ENCODE measurements at regions not wholly inside any gene's neighbourhood (a gene's known extent, or its start where the extent isn't known, plus 50 kb on each side); places are given as distances from the start of the nearest gene placed in this dataset.

DNA sequence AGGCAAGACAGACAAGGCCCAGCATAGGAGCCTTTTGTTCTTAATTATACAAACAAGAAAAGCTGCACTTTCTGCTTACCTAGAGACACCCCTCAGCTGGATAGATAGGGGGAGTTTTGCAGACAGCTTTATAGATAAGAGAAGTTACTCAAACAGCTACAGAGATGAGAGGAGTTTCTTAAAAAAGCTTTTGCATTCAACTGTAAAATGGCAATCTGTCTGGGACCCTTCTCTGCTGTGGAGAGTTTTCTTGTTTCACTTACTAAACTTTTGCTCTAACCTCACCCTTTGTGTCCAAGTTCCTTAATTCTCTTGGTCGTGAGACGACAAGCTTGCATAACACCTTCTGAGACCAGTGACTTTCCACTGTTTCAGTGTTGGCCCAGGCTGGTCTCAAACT is 103.8 kb upstream of the CHORDC1 start:
- Histone ChIP-seq H3K27me3 (ENCODE audit: control insufficient read depth in 5 of 5, insufficient read depth in 4 of 5, low read length in 5 of 5) (no peaks in the 10 kb centered on the region), H3K9ac (ENCODE audit: low read length in 5 of 5) (no peak overlapping the region)

DNA sequence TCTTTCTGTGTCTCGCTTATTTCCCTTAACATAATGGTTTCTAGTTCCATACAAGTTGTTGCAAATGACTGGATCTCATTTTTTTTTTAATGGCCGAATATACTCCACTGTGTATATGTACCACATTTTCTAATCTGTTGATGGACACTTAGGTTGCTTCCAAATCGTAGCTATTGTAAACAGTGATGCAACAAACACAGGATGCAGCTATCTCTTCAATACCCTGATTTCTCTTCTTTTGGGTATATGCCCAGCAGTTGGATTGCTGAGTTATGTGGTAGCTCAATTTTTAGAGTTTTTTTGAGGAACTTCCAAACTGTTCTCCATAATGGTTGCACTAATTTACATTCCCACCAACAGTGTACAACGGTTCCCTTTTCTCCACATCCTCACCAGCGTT is 100.4 kb upstream of the CHORDC1 start:
- no peak overlapping the region for H3K4me3 ChIP-seq (ENCODE audit: low read depth in 1 of 5, low read length in 5 of 5)
- no peak overlapping the region for H3K9ac ChIP-seq (ENCODE audit: low read length in 5 of 5)
- no peak overlapping the region for H3K27ac ChIP-seq (ENCODE audit: low read depth, low read length)
- no peaks in the 10 kb centered on the region for H3K27me3 ChIP-seq (ENCODE audit: control insufficient read depth in 5 of 5, insufficient read depth in 4 of 5, low read length in 5 of 5)
- H3K36me3 ChIP-seq (ENCODE audit: control insufficient read depth in 5 of 5, insufficient read depth in 5 of 5, low read length in 5 of 5) = no peaks in the 10 kb centered on the region
- H3K9me3 ChIP-seq (ENCODE audit: control insufficient read depth in 5 of 5, low read length in 5 of 5) = no peaks in the 10 kb centered on the region
- no peaks in the 10 kb centered on the region for H3K4me1 ChIP-seq (ENCODE audit: control insufficient read depth in 5 of 5, insufficient read depth in 5 of 5, low read length in 5 of 5)

More for the DNA sequence above, 103.8 kb upstream of the CHORDC1 start:
- H3K4me1 ChIP-seq (ENCODE audit: control insufficient read depth in 5 of 5, insufficient read depth in 5 of 5, low read length in 5 of 5) = no peaks in the 10 kb centered on the region
- H3K36me3 ChIP-seq (ENCODE audit: control insufficient read depth in 5 of 5, insufficient read depth in 5 of 5, low read length in 5 of 5) = no peaks in the 10 kb centered on the region
- no peak overlapping the region for H3K27ac ChIP-seq (ENCODE audit: low read depth, low read length)
- H3K9me3 ChIP-seq (ENCODE audit: control insufficient read depth in 5 of 5, low read length in 5 of 5) = no peaks in the 10 kb centered on the region
- no peak overlapping the region for H3K4me3 ChIP-seq (ENCODE audit: low read depth in 1 of 5, low read length in 5 of 5)

DNA sequence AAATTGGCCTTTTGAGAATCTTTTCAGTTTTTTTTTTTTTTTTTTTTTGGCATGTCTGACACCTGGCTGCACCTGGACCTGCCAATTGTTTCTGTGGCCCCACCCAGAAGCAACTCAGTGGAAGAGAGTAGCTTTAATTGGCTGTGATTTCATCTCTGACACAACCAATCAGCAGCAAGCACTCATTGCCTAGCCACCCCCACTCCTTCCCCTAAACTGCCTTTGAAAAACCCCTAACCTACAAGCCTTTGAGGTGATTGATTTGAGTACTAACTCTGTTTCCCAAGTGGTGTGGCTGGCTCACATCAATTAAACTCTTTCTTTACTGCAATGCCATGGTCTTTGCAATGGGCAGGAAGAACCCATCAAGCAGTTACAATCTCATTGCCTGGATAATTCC is 98.2 kb upstream of the CHORDC1 start:
- Histone ChIP-seq H3K9me3 (ENCODE audit: control insufficient read depth in 5 of 5, low read length in 5 of 5) (no peaks in the 10 kb centered on the region), H3K27me3 (ENCODE audit: control insufficient read depth in 5 of 5, insufficient read depth in 4 of 5, low read length in 5 of 5) (no peaks in the 10 kb centered on the region), H3K36me3 (ENCODE audit: control insufficient read depth in 5 of 5, insufficient read depth in 5 of 5, low read length in 5 of 5) (no peaks in the 10 kb centered on the region), H3K4me3 (ENCODE audit: low read depth in 1 of 5, low read length in 5 of 5) (no peak overlapping the region), H3K9ac (ENCODE audit: low read length in 5 of 5) (no peak overlapping the region), H3K4me1 (ENCODE audit: control insufficient read depth in 5 of 5, insufficient read depth in 5 of 5, low read length in 5 of 5) (no peaks in the 10 kb centered on the region), H3K27ac (ENCODE audit: low read depth, low read length) (no peak overlapping the region)

DNA sequence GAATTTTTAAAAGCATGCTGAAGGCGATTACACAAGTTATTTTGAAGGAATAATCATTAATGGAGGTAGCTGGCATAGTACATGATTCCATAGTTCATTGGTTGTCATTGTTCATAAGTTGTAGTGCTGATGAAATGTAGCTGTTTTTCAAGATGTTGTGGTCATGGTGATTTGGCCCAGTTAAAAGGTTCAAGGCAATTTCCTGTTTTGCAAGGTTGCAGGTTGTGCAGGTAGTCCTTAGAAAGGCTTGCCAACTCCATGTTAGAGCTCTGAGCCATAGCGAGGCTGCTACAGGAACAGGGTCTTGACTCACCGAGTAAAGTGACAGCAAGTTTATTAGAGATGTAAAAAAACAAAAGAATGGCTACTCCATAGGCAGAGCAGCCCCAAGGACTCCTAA is 95.8 kb upstream of the CHORDC1 start:
- Histone ChIP-seq H3K4me3 (ENCODE audit: low read depth in 1 of 5, low read length in 5 of 5) (no peak overlapping the region), H3K9me3 (ENCODE audit: control insufficient read depth in 5 of 5, low read length in 5 of 5) (no peaks in the 10 kb centered on the region), H3K9ac (ENCODE audit: low read length in 5 of 5) (no peak overlapping the region), H3K4me1 (ENCODE audit: control insufficient read depth in 5 of 5, insufficient read depth in 5 of 5, low read length in 5 of 5) (no peaks in the 10 kb centered on the region), H3K36me3 (ENCODE audit: control insufficient read depth in 5 of 5, insufficient read depth in 5 of 5, low read length in 5 of 5) (no peaks in the 10 kb centered on the region), H3K27me3 (ENCODE audit: control insufficient read depth in 5 of 5, insufficient read depth in 4 of 5, low read length in 5 of 5) (no peaks in the 10 kb centered on the region), H3K27ac (ENCODE audit: low read depth, low read length) (no peak overlapping the region)

DNA sequence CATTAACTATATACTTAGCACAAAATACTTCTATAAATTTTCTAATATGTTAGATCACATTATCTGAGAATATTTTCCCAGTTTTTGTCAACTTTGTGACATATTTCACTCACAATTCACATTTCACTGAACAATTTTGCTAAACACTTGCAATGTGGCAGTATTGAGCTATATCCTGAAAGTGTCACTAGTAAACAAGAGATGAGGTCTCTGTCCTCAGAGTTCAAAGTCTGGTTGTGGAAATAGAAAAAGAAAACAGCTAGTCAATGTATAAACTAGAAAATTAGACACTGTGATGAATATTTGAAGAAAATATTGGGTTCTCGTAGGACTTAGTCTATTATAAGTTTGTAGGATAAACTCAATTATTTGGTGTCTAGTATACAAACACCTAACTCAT is 87.4 kb upstream of the CHORDC1 start:
- Histone ChIP-seq H3K4me3 (ENCODE audit: low read depth in 1 of 5, low read length in 5 of 5) (no peak overlapping the region), H3K27ac (ENCODE audit: low read depth, low read length) (no peak overlapping the region), H3K9me3 (ENCODE audit: control insufficient read depth in 5 of 5, low read length in 5 of 5) (no peaks in the 10 kb centered on the region), H3K27me3 (ENCODE audit: control insufficient read depth in 5 of 5, insufficient read depth in 4 of 5, low read length in 5 of 5) (no peaks in the 10 kb centered on the region), H3K36me3 (ENCODE audit: control insufficient read depth in 5 of 5, insufficient read depth in 5 of 5, low read length in 5 of 5) (no peaks in the 10 kb centered on the region), H3K4me1 (ENCODE audit: control insufficient read depth in 5 of 5, insufficient read depth in 5 of 5, low read length in 5 of 5) (no peaks in the 10 kb centered on the region), H3K9ac (ENCODE audit: low read length in 5 of 5) (no peak overlapping the region)

DNA sequence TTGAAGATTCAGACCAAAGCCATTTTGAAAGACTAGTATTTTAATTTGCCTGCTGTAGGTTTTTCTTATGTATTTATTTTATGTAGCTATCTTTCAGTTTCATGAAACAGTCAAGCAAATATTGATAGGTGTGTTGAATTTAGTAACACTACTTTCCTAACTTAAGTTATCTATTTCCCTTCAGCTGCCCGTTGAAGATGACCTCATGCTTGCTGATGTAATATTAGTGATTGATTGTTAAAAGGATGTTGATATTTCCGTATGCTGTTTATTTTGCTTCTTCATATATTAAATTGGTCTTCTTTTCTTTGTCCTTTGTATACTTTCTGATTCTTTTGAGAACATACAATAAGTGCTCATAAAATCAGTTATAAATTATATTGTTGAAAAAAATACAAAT is 86.8 kb upstream of the CHORDC1 start:
- no peak overlapping the region for H3K27ac ChIP-seq (ENCODE audit: low read depth, low read length)
- H3K4me1 ChIP-seq (ENCODE audit: control insufficient read depth in 5 of 5, insufficient read depth in 5 of 5, low read length in 5 of 5) = no peaks in the 10 kb centered on the region
- H3K36me3 ChIP-seq (ENCODE audit: control insufficient read depth in 5 of 5, insufficient read depth in 5 of 5, low read length in 5 of 5) = no peaks in the 10 kb centered on the region
- H3K9me3 ChIP-seq (ENCODE audit: control insufficient read depth in 5 of 5, low read length in 5 of 5) = no peaks in the 10 kb centered on the region
- no peak overlapping the region for H3K9ac ChIP-seq (ENCODE audit: low read length in 5 of 5)
- no peak overlapping the region for H3K4me3 ChIP-seq (ENCODE audit: low read depth in 1 of 5, low read length in 5 of 5)
- H3K27me3 ChIP-seq (ENCODE audit: control insufficient read depth in 5 of 5, insufficient read depth in 4 of 5, low read length in 5 of 5) = no peaks in the 10 kb centered on the region

DNA sequence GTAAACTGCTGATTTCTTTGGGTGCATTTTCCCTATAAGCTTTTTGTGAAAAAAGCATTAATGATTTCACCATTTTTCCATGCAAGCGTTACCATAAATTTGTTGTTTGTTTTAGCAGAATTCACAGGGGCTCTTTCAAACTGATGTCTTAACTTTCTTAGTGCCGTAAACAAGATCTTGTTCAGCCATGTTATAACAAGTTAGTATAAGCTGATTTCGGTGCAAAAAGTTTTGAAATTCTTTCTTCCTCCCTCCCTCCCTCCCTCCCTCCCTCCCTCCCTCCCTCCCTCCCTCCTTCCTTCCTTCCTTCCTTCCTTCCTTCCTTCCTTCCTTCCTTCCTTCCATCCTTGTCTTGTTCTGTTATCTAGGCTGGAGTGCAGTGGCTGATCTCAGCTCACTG is 71.7 kb upstream of the CHORDC1 start:
- H3K4me1 ChIP-seq (ENCODE audit: control insufficient read depth in 5 of 5, insufficient read depth in 5 of 5, low read length in 5 of 5) = no peaks in the 10 kb centered on the region
- no peaks in the 10 kb centered on the region for H3K9me3 ChIP-seq (ENCODE audit: control insufficient read depth in 5 of 5, low read length in 5 of 5)
- no peak overlapping the region for H3K27ac ChIP-seq (ENCODE audit: low read depth, low read length)
- H3K4me3 ChIP-seq (ENCODE audit: low read depth in 1 of 5, low read length in 5 of 5) = no peak overlapping the region
- H3K27me3 ChIP-seq (ENCODE audit: control insufficient read depth in 5 of 5, insufficient read depth in 4 of 5, low read length in 5 of 5) = no peaks in the 10 kb centered on the region
- no peak overlapping the region for H3K9ac ChIP-seq (ENCODE audit: low read length in 5 of 5)
- H3K36me3 ChIP-seq (ENCODE audit: control insufficient read depth in 5 of 5, insufficient read depth in 5 of 5, low read length in 5 of 5) = no peaks in the 10 kb centered on the region

DNA sequence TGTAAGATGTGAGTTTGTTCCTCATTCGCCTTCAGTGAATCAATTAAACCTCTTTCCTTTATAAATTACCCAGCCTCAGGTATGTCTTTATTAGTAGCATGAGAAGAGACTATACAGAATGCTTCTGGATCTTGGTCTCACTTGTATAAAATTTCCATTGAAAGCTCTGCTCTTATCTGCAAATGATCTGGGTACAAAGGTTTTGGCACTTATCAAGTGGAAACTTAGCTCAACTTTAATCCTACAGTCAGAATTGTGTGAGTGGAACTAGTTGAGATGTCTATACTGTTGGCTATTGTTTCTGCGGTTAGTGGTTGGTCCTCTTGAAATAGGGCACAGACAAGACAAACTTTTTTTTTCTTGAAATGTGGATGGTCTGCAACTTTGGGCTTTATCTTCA is 71.2 kb upstream of the CHORDC1 start:
- no peak overlapping the region for H3K4me3 ChIP-seq (ENCODE audit: low read depth in 1 of 5, low read length in 5 of 5)
- H3K9ac ChIP-seq (ENCODE audit: low read length in 5 of 5) = no peak overlapping the region
- H3K9me3 ChIP-seq (ENCODE audit: control insufficient read depth in 5 of 5, low read length in 5 of 5) = no peaks in the 10 kb centered on the region
- no peaks in the 10 kb centered on the region for H3K4me1 ChIP-seq (ENCODE audit: control insufficient read depth in 5 of 5, insufficient read depth in 5 of 5, low read length in 5 of 5)
- no peaks in the 10 kb centered on the region for H3K36me3 ChIP-seq (ENCODE audit: control insufficient read depth in 5 of 5, insufficient read depth in 5 of 5, low read length in 5 of 5)
- H3K27ac ChIP-seq (ENCODE audit: low read depth, low read length) = no peak overlapping the region
- H3K27me3 ChIP-seq (ENCODE audit: control insufficient read depth in 5 of 5, insufficient read depth in 4 of 5, low read length in 5 of 5) = no peaks in the 10 kb centered on the region

DNA sequence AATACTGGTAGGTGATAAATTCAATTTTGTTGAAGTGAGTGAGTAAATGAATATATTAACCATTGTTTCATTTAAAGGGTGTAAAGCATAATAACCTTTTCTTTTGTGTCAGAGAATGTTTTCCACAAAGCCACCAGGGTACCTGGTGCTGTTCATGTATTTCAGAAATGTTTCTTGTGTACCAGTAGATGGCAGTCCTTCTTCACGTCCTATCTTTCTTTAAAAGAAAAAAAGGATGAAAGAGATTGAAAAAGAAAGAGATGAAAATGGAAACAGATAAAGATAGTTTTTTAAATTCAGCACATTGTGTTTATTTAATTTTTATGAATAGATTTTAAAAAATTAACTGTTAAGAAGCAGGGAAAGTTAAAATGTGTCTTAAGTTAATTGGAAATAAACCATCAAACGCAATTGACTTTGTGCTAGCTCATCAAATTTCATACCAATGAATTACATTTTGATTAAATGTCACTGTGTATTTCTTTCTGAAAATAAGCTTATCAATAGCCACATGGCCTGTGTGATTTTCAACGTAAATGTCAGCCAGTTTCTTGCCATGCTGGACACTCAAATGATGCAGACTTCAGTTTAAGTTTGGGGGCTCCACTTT is 65.5 kb upstream of the CHORDC1 start:
- Histone ChIP-seq H3K9ac (ENCODE audit: low read length in 5 of 5) (no peak overlapping the region), H3K9me3 (ENCODE audit: control insufficient read depth in 5 of 5, low read length in 5 of 5) (no peaks in the 10 kb centered on the region), H3K27ac (ENCODE audit: low read depth, low read length) (no peak overlapping the region), H3K4me3 (ENCODE audit: low read depth in 1 of 5, low read length in 5 of 5) (no peak overlapping the region), H3K4me1 (ENCODE audit: control insufficient read depth in 5 of 5, insufficient read depth in 5 of 5, low read length in 5 of 5) (no peaks in the 10 kb centered on the region), H3K36me3 (ENCODE audit: control insufficient read depth in 5 of 5, insufficient read depth in 5 of 5, low read length in 5 of 5) (no peaks in the 10 kb centered on the region), H3K27me3 (ENCODE audit: control insufficient read depth in 5 of 5, insufficient read depth in 4 of 5, low read length in 5 of 5) (no peaks in the 10 kb centered on the region)

DNA sequence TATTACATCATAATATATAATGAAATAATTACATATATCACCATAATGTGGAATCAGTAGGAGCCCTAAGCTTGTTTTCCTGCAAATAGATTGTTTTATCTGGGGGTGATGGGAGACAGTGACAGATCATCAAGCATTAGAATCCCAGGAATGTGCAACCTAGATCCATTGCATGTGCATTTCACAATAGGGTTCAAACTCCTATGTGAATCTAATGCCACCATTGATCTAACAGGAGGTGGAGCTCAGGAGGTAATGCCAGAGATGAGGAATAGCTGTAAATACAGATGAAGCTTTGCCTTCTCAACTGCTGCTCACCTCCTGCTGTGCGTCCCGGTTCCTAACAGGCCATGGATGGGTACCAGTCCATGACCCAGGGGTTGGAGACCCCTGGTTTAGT is 63.8 kb upstream of the CHORDC1 start:
- Histone ChIP-seq H3K27ac (ENCODE audit: low read depth, low read length) (no peak overlapping the region), H3K27me3 (ENCODE audit: control insufficient read depth in 5 of 5, insufficient read depth in 4 of 5, low read length in 5 of 5) (no peaks in the 10 kb centered on the region), H3K9me3 (ENCODE audit: control insufficient read depth in 5 of 5, low read length in 5 of 5) (no peaks in the 10 kb centered on the region), H3K9ac (ENCODE audit: low read length in 5 of 5) (no peak overlapping the region), H3K4me1 (ENCODE audit: control insufficient read depth in 5 of 5, insufficient read depth in 5 of 5, low read length in 5 of 5) (no peaks in the 10 kb centered on the region), H3K36me3 (ENCODE audit: control insufficient read depth in 5 of 5, insufficient read depth in 5 of 5, low read length in 5 of 5) (no peaks in the 10 kb centered on the region), H3K4me3 (ENCODE audit: low read depth in 1 of 5, low read length in 5 of 5) (no peak overlapping the region)

DNA sequence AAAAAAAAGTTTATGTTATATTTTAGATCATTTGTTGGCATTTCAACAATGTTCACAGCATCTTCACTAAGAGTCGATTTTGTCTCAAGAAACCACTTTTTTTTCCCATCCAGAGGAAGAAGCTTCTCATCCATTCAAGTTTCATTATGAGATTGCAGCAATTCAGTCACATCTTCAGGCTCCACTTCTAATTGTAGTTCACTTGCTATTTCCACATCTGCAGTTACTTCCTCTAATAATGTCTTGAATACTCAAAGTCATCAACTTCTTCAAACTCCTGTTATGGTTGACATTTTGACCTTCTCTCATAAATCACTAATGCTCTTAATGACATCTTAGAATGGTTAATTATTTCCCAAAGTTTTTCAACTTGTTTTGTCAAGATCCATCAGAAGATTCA is 61.3 kb upstream of the CHORDC1 start:
- H3K9ac ChIP-seq (ENCODE audit: low read length in 5 of 5) = no peak overlapping the region
- no peak overlapping the region for H3K27ac ChIP-seq (ENCODE audit: low read depth, low read length)
- no peaks in the 10 kb centered on the region for H3K4me1 ChIP-seq (ENCODE audit: control insufficient read depth in 5 of 5, insufficient read depth in 5 of 5, low read length in 5 of 5)
- H3K27me3 ChIP-seq (ENCODE audit: control insufficient read depth in 5 of 5, insufficient read depth in 4 of 5, low read length in 5 of 5) = no peaks in the 10 kb centered on the region
- no peaks in the 10 kb centered on the region for H3K9me3 ChIP-seq (ENCODE audit: control insufficient read depth in 5 of 5, low read length in 5 of 5)
- no peaks in the 10 kb centered on the region for H3K36me3 ChIP-seq (ENCODE audit: control insufficient read depth in 5 of 5, insufficient read depth in 5 of 5, low read length in 5 of 5)
- H3K4me3 ChIP-seq (ENCODE audit: low read depth in 1 of 5, low read length in 5 of 5) = no peak overlapping the region
